HT-29 (cell line): ENCODE measurements at regions not wholly inside any gene's neighbourhood (a gene's known extent, or its start where the extent isn't known, plus 50 kb on each side); places are given as distances from the start of the nearest gene placed in this dataset.

Experiments
- DNase-seq: peaks from one replicate; pipeline ENCODE4 v3.0.0-alpha.2; 2015; ENCODE audit warnings: low spot score

- no peak for DNase-seq
Measured at GRCh38 chr14:97713023-97713422, 915.8 kb downstream of the VRK1 start.

DNA sequence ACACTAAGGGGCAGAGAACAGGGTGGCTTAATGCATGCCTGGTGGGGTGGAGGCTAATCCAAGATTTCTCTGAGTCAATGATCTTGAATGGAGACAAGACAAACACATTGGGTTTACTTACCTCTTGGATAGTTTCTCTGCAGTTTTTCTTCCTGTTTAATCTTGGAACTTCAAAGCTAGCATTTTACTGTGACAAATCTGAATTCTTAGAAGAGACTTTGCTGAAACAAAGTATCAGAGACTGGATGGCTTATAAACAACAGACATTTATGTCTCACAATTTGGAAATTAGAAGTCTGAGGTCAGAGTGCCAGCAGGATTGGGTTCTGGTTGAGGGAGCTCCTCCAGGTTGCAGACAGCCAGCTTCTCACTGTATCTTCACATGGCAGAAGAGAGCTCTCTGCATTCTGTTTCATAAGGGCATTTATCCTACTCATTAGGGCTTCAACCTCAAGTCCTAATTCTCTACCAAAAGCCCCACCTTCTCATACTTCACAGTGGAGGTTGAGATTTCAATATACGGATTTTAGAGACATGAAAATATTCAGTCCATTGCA lies 921.8 kb downstream of the VRK1 start:
- DNase-seq, result no peak

DNA sequence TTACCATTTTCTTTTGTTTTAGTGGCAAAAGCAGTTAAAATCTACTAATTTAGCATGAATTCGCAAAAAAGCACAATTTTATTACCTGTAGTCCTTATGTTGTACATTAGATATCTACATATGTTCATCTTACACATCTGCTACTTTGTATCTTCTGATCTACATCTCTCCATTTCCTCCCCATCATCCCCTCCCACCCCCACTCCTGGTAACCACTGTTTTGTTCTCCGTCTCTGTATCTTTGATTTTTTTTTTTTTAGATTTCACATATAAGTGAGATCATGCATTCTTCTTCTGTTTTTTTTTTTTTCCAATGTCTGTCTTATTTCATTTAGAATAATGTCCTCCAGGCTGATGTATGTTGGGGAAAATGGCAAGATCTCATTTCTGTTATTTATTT lies 922.7 kb downstream of the VRK1 start:
- DNase-seq, result no peak

GRCh38 chr14:97723351-97723750 lies 926.2 kb downstream of the VRK1 start:
- no peak for DNase-seq

- DNase-seq, result no peak
Measured at GRCh38 chr14:97723819-97724218, 926.6 kb downstream of the VRK1 start.

DNA sequence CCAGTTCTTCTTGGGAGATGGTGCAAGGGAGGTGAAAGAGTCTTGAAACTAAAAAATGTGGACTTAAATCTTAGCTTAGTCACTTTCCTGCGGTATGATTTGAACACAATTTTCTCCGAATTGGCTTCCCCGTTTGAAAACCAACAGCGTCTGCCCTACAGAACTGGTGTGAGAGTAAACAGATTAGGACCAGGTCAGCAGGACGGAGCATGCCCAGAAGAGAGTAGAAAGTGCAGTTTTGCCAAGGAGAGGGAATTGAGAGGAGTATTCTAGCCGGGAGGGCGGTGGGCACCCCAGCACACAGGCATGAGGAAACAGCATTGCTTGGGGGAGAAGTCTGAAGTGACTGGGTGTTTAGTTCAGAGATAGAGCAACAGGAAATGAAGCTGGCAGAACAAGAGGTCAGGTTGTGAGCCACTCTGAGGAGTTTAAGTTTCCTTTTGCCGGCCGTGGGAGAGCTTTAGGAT lies 927.1 kb downstream of the VRK1 start:
- DNase-seq, result no peak

GRCh38 chr14:97726676-97727075 lies 929.5 kb downstream of the VRK1 start:
- no peak for DNase-seq

DNA sequence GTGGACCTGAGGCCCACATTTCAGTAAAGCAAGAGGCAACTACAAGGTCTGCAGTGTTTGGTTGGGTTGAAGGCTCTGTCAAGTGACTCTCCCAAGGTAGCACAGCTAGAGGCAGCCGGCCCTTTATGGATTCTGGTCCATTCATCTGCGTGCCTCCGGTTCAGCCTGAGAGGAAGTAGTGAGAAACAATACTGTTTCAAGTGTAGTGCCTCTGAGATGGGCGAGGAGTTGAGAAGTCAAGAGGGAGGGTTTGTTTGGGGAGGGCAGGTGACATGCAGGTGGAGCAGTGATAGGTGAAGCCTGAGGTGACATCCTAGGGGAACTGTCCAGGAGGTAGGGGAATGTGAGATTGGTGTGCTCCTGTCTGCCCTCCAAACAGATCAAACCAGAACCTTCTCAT lies 933.5 kb downstream of the VRK1 start:
- DNase-seq, result no peak

- no peak for DNase-seq
Measured at GRCh38 chr14:97731800-97732199, 934.6 kb downstream of the VRK1 start.

DNA sequence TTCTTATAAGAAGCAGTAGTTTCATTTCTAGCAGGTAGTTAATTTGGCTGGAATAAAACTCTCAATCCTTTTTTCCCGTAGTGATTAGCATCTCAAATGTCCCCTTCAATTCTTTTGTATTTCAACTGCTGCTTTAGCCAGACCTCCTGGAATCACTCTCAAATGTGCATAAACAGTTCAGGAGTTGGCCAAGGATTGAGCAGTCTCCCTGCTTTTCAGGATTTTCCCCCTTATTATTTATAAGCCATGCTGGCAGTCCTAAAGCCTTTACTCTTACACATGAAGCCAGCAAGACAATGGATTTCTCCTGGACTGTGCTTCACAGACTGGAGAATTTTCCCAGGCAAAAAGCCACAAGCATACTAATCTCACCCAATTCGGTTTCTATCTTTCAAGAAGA lies 950.1 kb downstream of the VRK1 start:
- no peak for DNase-seq

GRCh38 chr14:97748616-97749015 lies 951.4 kb downstream of the VRK1 start:
- DNase-seq, result no peak

DNA sequence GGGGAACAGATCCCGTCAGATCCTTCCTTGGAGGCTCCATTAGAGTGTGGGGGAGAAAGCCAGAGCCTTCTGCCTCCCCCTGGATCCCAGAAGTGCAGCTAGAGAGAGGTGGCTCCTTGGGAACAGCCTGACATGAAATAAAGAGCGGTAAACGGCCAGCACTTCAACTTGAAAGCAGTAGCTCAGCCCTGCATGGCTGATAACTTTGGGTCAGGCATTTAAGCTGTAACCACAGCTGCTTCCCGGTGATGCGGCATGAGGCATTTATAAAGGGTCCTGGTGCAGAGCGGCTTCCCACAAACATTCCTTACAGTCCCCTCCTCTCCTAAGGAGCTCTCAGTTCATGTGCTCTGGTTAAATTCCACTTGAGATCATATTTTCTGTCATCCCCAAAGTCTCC lies 960.3 kb downstream of the VRK1 start:
- no peak for DNase-seq

DNA sequence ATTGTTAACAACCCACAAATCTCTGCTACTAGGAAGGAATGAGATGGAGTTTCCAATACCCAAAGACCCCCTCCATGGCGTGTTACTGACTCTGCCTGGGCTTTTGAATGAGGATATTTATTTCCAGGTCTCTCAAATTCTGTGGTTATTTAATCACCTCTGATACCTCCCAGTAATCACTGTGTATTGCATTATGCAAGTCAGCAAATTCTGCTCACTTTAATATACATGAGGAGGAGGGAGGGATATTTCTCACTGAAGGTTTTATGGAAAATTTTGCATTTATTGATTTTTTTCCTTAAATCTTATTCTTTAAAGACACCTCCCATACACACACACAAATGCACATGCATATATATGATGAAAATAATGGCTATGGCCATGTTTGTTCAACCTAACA lies 962.9 kb downstream of the VRK1 start:
- DNase-seq, result no peak

GRCh38 chr14:97762386-97762785 lies 965.2 kb downstream of the VRK1 start:
- no peak for DNase-seq

- no peak for DNase-seq
Measured at GRCh38 chr14:97771340-97772045, 974.3 kb downstream of the VRK1 start.

GRCh38 chr14:97773598-97773997 lies 976.4 kb downstream of the VRK1 start:
- no peak for DNase-seq

DNA sequence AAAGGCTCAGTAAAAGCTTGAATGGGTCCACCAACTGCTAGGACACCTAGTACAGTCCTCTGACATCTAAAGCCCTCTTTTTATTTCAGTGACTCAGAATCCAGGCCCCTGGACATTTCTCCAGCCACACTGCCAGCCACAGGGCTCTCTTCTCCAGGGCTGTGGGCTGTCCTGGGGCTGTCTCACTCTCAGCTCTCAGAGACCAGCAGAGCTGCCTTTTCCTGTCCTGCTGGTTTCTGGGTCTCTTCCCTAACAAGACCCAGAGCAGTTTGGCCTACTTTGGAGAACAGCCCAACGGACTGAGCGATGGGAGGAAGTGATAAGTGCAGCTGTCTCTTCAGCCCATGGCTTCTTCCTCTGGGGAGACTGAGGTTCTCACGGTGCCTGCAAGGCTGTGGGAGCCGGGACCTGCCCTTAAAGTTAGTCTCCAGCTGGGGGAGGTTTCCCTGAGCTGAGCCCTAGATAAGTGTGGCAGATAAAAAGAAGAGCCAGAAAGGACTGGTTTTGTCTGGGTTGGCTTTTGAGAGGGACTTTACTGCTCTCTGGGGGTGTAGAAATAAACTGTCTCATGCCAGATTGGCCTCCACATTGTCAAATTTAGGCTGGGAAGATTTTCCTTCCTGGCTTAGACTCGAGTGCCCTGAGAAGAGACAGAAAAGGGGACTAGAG lies 979.8 kb downstream of the VRK1 start:
- DNase-seq, result no peak

DNA sequence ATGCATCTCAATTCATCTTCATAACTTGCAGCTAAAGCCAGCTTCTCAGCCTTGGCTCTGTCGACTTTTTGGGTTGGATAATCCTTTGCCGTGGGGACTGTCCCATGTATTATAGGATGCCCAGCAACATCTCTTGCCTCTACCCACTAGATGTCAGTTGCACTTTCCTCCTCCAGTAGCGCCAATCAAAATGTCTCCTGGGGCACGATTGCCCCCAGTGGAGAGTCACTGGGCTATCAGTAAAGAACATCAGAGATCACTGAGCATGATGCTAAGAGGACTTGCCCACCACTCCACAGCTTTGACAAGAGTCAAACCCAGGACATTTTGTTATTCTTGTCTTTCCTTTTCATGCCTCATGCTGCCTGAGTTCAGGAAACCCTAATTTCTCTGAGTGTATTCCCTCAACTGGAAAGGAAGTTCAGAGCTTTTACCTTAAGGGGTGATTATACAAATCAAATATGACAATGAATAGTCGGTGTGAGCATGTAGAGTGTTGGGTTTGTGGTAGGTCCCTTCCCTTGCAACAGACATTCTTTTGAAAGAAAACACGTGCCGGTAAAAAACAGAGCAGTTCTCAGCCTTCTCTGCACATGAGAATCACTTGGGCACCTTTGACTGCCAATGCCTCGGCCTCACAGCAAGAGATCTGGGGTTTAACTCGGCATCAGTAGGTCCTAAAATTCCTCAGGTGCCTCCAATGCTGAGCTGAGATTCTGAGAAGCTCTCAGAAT lies 980.6 kb downstream of the VRK1 start:
- no peak for DNase-seq

DNA sequence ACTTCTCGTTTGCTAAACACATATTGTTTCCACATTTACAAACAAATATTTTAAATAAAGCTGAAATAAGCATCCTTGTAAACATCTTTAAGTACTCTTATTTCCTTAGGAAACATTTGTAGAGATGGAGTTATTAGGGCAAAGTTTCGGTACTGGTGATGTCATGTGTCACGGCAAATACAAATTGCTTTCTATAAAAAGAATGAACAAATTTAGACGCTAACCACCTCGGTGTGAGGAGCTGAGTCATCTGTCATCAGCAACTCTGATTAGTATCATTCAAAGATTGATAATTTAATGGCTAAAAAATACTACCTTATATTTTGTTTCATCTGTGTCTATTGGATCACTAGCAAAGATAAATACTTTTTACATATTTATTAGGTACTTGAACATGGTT lies 982.0 kb downstream of the VRK1 start:
- no peak for DNase-seq

GRCh38 chr14:97780804-97781203 lies 983.6 kb downstream of the VRK1 start:
- no peak for DNase-seq

GRCh38 chr14:97781961-97782360 lies 984.8 kb downstream of the VRK1 start:
- DNase-seq, result no peak

DNA sequence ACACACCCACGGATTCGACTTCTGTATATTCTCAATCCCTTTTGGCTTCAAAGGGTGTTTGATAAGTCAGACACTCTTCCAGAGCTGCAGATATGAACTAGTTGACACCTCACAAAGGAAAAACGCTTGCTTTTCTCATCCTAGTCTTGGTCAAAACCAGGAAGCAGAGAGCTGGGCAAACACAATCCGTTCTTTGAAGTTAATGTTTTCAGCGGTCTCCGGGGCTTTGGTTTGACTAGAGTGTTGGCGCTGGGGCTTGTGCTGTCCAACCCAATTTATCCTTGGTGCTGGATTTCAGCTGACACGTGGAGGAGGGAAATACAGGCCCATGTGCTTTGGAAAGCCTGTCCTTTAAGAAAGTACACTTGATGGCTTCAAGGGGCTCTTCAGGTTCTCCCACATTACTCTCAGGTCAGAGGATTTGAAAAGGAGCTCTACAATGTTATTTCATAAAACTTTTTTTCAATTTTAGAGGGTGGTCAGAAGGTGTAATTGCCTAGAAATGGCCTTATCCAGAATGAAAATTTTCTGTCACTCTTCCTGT lies 985.8 kb downstream of the VRK1 start:
- DNase-seq, result no peak
